Panc1 (cell line): ENCODE measurements at regions not wholly inside any gene's neighbourhood (a gene's known extent, or its start where the extent isn't known, plus 50 kb on each side); places are given as distances from the start of the nearest gene placed in this dataset.

Source experiments
- ATAC-seq: fragments of 200-7000 bp; cut with Tn5 transposase; 2 replicates; pipeline ENCODE4 v1.9.1; 2020; ENCODE audit warnings: mild to moderate bottlenecking, moderate library complexity
- BruUV-seq: library from RNA; stranded (reverse); fragments of 400-500 nt; replicated peaks from 2 replicates; lab custom pipeline; 2021; lab: Mats Ljungman, UMichigan
- CTCF ChIA-PET: fragments of 300-600 bp; sonication (Branson Sonifier 250); formaldehyde crosslinking; loops from one replicate; lab custom pipeline; 2022; ENCODE audit warnings: antibody characterized with exemption; lab: Charles Lee
- POLR2A ChIA-PET: fragments of 300-600 bp; sonication (Branson Sonifier 250); formaldehyde crosslinking; loops from one replicate; lab custom pipeline; 2022; ENCODE audit warnings: antibody characterized with exemption; lab: Charles Lee
- DNase-seq: peaks from one replicate; pipeline ENCODE4 v3.0.0-alpha.2; 2010; ENCODE audit warnings: low read depth, low spot score
- H3K27ac ChIP-seq: 2 replicates; pipeline ENCODE4 v1.5.1; 2011; ENCODE audit warnings: mild to moderate bottlenecking, low read length, inconsistent platforms
- H3K27me3 ChIP-seq: fragments of 200-500 bp; sonication (Bioruptor generic); 2 replicates; pipeline ENCODE4 v1.6.0; 2014; ENCODE audit warnings: low read length, inconsistent platforms; ENCODE audit not compliant: control insufficient read depth, insufficient read depth
- H3K36me3 ChIP-seq: fragments of 200-500 bp; sonication (Bioruptor generic); 2 replicates; pipeline ENCODE4 v1.5.1; 2014; ENCODE audit warnings: inconsistent platforms, mild to moderate bottlenecking, low read length, moderate library complexity; ENCODE audit not compliant: control insufficient read depth, insufficient read depth
- H3K4me1 ChIP-seq: 2 replicates; pipeline ENCODE4 v1.5.1; 2011; ENCODE audit warnings: inconsistent platforms, mild to moderate bottlenecking, low read length, moderate library complexity; ENCODE audit not compliant: control insufficient read depth, insufficient read depth
- H3K4me3 ChIP-seq, 2 experiments: 2 replicates each; pipeline ENCODE4 v1.5.1; 2011 to 2012; ENCODE audit warnings: low read depth in 2 of 2, low read length in 2 of 2, mild to moderate bottlenecking in 2 of 2, inconsistent platforms in 1 of 2, moderate library complexity in 1 of 2
- H3K9me3 ChIP-seq: fragments of 200-500 bp; sonication (Bioruptor generic); 2 replicates; pipeline ENCODE4 v1.5.1; 2014; ENCODE audit warnings: low read depth, mild to moderate bottlenecking, inconsistent platforms, low read length, moderate library complexity; ENCODE audit not compliant: control insufficient read depth, insufficient read depth
- CTCF ChIP-seq: fragments of 450-650 bp; IDR thresholded peaks from 2 replicates; pipeline ENCODE4 v1.5.1; 2017; ENCODE audit warnings: mild to moderate bottlenecking
- POLR2AphosphoS5 ChIP-seq: IDR thresholded peaks from 2 replicates; pipeline ENCODE4 v1.6.1; 2012; ENCODE audit warnings: mild to moderate bottlenecking, low read depth, low read length, moderate library complexity
- REST ChIP-seq, 2 experiments: IDR thresholded peaks; 2 replicates each; pipeline ENCODE4 v1.6.1; 2011 to 2012; ENCODE audit warnings: low read depth in 2 of 2, control low read depth in 1 of 2, low read length in 1 of 2, mild to moderate bottlenecking in 1 of 2, moderate library complexity in 1 of 2; ENCODE audit not compliant: insufficient read depth in 1 of 2
- SIN3A ChIP-seq: IDR thresholded peaks from 2 replicates; pipeline ENCODE4 v1.6.1; 2012; ENCODE audit warnings: low read depth, mild to moderate bottlenecking, low read length, moderate library complexity, borderline replicate concordance; ENCODE audit not compliant: insufficient read depth
- TCF7L2 ChIP-seq: IDR thresholded peaks from 2 replicates; pipeline ENCODE4 v1.6.1; 2011; ENCODE audit warnings: mild to moderate bottlenecking, low read depth, low read length, inconsistent platforms
- in situ Hi-C: cut with HindIII; loops from 2 replicates; pipeline ENCODE4 v1.10.0; 2016; ENCODE audit warnings: low sequenced_read_pairs, low pct_unique_long_range_greater_than_20kb
- intact Hi-C: fragments of 100-400 bp; cut with micrococcal nuclease; formaldehyde crosslinking; loops from one replicate; pipeline ENCODE4 v1.10.0; 2022; ENCODE audit not compliant: unreplicated experiment

- in situ Hi-C loops (no loop called here), intact Hi-C loops (no loop called here)
- no peaks in the 10 kb centered on the region for H3K36me3 ChIP-seq
- no peak for ATAC-seq
- H3K4me3 ChIP-seq: no peak overlapping the region
- ChIA-PET CTCF (no interaction called here), POLR2A (no interaction called here)
- H3K4me1 ChIP-seq: no peaks in the 10 kb centered on the region
- no peaks in the 10 kb centered on the region for H3K27me3 ChIP-seq
- no peak for DNase-seq
- TF ChIP-seq CTCF (no peak), REST (IDR thresholded peaks at IDR 0.05; ENCODE audit: insufficient read depth in 1 of 2, low read depth in 2 of 2, low read length in 1 of 2) (no peak), TCF7L2 (no peak), POLR2AphosphoS5 (no peak)
- H3K27ac ChIP-seq: no peak overlapping the region
- no TSS peak for BruUV-seq
- no peaks in the 10 kb centered on the region for H3K9me3 ChIP-seq
These were observed 787.3 kb downstream of the VRK1 start for GRCh38 chr14:97584528-97584927.

- ChIA-PET POLR2A (no interaction called here), CTCF (no interaction called here)
- Histone ChIP-seq H3K36me3 (no peaks in the 10 kb centered on the region), H3K4me1 (no peaks in the 10 kb centered on the region), H3K27ac (no peak overlapping the region), H3K27me3 (no peaks in the 10 kb centered on the region), H3K4me3 (no peak overlapping the region), H3K9me3 (no peaks in the 10 kb centered on the region)
- ATAC-seq: no peak
- intact Hi-C loops (no loop called here), in situ Hi-C loops (no loop called here)
- no peak for DNase-seq
- no TSS peak for BruUV-seq
- no peak for TF ChIP-seq SIN3A
- no peak for TF ChIP-seq POLR2AphosphoS5
- no peak for TF ChIP-seq CTCF
- no peak for TF ChIP-seq REST (IDR thresholded peaks at IDR 0.05; ENCODE audit: insufficient read depth in 1 of 2, low read depth in 2 of 2, low read length in 1 of 2)
- no peak for TF ChIP-seq TCF7L2
These were observed 795.3 kb downstream of the VRK1 start for GRCh38 chr14:97592341-97592980.
